GM12891 (cell line): ENCODE measurements at regions not wholly inside any gene's neighbourhood (a gene's known extent, or its start where the extent isn't known, plus 50 kb on each side); places are given as distances from the start of the nearest gene placed in this dataset.

Experiments
- POLR2A ChIP-seq: IDR thresholded peaks from 2 replicates; pipeline ENCODE4 v1.6.1; 2011; ENCODE audit warnings: low read depth, low read length, control low read depth
- POLR2AphosphoS5 ChIP-seq: IDR thresholded peaks from 2 replicates; pipeline ENCODE4 v1.6.1; 2011; ENCODE audit warnings: low read depth, low read length, control low read depth
- POU2F2 ChIP-seq: IDR thresholded peaks from 2 replicates; pipeline ENCODE4 v1.6.1; 2011; ENCODE audit warnings: low read depth, mild to moderate bottlenecking, control low read depth, low read length, moderate library complexity

GRCh38 chr11:69212798-69213110 is 57.0 kb downstream of the SMIM38 start:
- TF ChIP-seq POLR2A, result no peak
- no peak for TF ChIP-seq POLR2AphosphoS5
- TF ChIP-seq POU2F2, result no peak
